Neural cell (in vitro differentiated cells): ENCODE measurements at regions not wholly inside any gene's neighbourhood (a gene's known extent, or its start where the extent isn't known, plus 50 kb on each side); places are given as distances from the start of the nearest gene placed in this dataset.

Experiments used
- EZH2 ChIP-seq: fragments of 200-600, 300-800 bp; shearing (Covaris generic), sonication (generic); IDR thresholded peaks from 2 replicates; pipeline ENCODE4 v1.6.1; 2014; ENCODE audit warnings: antibody characterized with exemption, low read length, borderline replicate concordance, mild to moderate bottlenecking; ENCODE audit not compliant: insufficient read depth, poor library complexity, severe bottlenecking
- TF ChIP-seq, protein P1 (sequence below): fragments of 450-650 bp; IDR thresholded peaks from 2 replicates; pipeline ENCODE4 v1.5.1; 2014; ENCODE audit warnings: antibody characterized with exemption, mild to moderate bottlenecking, moderate library complexity; ENCODE audit not compliant: poor library complexity, severe bottlenecking

DNA sequence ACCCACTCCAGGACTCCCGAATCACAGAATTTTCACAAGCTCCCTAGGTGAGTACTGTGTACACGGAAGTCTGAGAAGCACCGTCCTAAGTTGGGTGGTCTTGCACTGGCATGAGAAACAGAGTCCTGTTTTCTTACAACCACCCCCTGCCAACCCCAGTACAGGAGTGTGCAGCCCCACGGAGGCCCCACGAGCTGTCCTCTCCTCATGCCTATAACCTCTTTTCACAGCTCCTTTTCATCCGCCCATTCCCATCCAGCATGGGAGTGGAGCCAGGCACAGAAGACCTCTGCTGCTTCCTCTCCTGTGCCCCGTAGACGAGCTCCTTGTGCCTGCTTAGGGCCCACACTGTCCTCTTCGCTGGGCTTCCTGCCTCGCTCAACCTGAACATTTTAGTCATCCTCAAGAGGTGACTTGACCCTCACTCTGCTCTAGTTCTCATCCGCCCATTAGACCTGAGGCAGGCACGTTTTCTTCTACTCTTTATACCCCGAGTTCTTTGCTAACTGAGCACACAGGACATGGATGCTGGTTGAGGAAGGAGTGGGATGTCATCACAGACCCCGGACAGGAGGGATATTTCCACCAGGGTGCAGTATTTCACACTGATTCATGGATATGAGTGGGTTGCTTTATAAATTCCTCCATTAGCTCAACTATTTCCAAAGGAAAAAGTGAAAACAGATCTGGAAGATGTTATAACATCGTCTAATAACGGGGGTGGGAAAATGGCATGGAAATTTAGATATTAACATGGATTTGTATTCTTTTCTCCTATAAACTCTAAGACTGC lies 160.5 kb downstream of the TTLL2 start:
- no peak for TF ChIP-seq EZH2
- TF ChIP-seq, protein P1, sequence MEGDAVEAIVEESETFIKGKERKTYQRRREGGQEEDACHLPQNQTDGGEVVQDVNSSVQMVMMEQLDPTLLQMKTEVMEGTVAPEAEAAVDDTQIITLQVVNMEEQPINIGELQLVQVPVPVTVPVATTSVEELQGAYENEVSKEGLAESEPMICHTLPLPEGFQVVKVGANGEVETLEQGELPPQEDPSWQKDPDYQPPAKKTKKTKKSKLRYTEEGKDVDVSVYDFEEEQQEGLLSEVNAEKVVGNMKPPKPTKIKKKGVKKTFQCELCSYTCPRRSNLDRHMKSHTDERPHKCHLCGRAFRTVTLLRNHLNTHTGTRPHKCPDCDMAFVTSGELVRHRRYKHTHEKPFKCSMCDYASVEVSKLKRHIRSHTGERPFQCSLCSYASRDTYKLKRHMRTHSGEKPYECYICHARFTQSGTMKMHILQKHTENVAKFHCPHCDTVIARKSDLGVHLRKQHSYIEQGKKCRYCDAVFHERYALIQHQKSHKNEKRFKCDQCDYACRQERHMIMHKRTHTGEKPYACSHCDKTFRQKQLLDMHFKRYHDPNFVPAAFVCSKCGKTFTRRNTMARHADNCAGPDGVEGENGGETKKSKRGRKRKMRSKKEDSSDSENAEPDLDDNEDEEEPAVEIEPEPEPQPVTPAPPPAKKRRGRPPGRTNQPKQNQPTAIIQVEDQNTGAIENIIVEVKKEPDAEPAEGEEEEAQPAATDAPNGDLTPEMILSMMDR: peak; percentile 54
